ENCODE measurements at regions not wholly inside any gene's neighbourhood (a gene's known extent, or its start where the extent isn't known, plus 50 kb on each side); places are given as distances from the start of the nearest gene placed in this dataset.
A peak's percentile ranks its signal among the peaks of the same experiment; 100 is the strongest.

DNA sequence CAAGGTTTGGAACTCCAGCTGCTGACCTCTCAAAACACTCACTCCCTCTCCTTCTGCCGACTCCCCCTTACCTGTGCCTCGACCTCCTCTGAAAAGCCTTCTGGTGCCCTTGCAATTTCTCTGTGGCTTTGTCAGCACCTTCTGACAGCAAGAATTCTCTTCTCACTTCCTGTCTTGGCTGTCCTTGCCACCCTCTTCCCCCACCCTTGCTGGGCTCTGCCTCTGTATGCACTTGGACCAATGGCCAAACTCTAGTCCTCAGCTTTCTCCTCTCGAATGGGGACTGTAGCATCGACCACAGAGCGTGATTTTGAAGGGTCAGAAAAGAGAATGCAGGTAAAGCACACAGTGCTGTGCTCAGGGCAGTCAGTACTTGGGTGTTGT, 99.0 kb downstream of the HS1BP3 start:
- no peak overlapping the region for H3K27ac ChIP-seq
- intact Hi-C loops (cut with DNase I; ENCODE audit: low total_unique reads) = no loop called here
- no peaks in the 10 kb centered on the region for H3K36me3 ChIP-seq
- H3K4me3 ChIP-seq = no peak overlapping the region
- no peak for TF ChIP-seq POLR2AphosphoS5 (IDR thresholded peaks at IDR 0.05)
- TF ChIP-seq POLR2A (IDR thresholded peaks at IDR 0.05) = no peak
- TF ChIP-seq, protein P1, sequence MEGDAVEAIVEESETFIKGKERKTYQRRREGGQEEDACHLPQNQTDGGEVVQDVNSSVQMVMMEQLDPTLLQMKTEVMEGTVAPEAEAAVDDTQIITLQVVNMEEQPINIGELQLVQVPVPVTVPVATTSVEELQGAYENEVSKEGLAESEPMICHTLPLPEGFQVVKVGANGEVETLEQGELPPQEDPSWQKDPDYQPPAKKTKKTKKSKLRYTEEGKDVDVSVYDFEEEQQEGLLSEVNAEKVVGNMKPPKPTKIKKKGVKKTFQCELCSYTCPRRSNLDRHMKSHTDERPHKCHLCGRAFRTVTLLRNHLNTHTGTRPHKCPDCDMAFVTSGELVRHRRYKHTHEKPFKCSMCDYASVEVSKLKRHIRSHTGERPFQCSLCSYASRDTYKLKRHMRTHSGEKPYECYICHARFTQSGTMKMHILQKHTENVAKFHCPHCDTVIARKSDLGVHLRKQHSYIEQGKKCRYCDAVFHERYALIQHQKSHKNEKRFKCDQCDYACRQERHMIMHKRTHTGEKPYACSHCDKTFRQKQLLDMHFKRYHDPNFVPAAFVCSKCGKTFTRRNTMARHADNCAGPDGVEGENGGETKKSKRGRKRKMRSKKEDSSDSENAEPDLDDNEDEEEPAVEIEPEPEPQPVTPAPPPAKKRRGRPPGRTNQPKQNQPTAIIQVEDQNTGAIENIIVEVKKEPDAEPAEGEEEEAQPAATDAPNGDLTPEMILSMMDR (IDR thresholded peaks at IDR 0.05 in 8 of 11, conservative IDR thresholded peaks at IDR 0.05 in 3 of 11) = no peak
- no peaks in the 10 kb centered on the region for H3K27me3 ChIP-seq (replicated peaks in 1 of 7)
- peaks cover 0 to 11% (median 0%) of the 10 kb centered on the region in 6 donors for H3K4me1 ChIP-seq
- 82 to 85% (median 84%) methylated on average over 5 of the region's 5 CpGs for WGBS, 5 donors
- H3K9me3 ChIP-seq = no peaks in the 10 kb centered on the region
- DNase-seq = peak; percentile 47

- peaks cover 0 to 11% (median 0%) of the 10 kb centered on the region in 6 donors for H3K4me1 ChIP-seq
- 78 to 83% (median 82%) methylated on average over 3 of the region's 3 CpGs for WGBS, 5 donors
- no peak overlapping the region for H3K27ac ChIP-seq
- H3K36me3 ChIP-seq = no peaks in the 10 kb centered on the region
- intact Hi-C loops (cut with DNase I; ENCODE audit: low total_unique reads) = no loop called here
- no peaks in the 10 kb centered on the region for H3K27me3 ChIP-seq (replicated peaks in 1 of 7)
- H3K9me3 ChIP-seq = no peaks in the 10 kb centered on the region
- H3K4me3 ChIP-seq = no peak overlapping the region
- no peak for DNase-seq
- no peak for TF ChIP-seq POLR2AphosphoS5 (IDR thresholded peaks at IDR 0.05)
- TF ChIP-seq POLR2A (IDR thresholded peaks at IDR 0.05) = no peak
- TF ChIP-seq, protein P1 (IDR thresholded peaks at IDR 0.05 in 8 of 11, conservative IDR thresholded peaks at IDR 0.05 in 3 of 11) = no peak
Observed at GRCh38 chr2:20552847-20553246, 98.1 kb downstream of the HS1BP3 start.

DNA sequence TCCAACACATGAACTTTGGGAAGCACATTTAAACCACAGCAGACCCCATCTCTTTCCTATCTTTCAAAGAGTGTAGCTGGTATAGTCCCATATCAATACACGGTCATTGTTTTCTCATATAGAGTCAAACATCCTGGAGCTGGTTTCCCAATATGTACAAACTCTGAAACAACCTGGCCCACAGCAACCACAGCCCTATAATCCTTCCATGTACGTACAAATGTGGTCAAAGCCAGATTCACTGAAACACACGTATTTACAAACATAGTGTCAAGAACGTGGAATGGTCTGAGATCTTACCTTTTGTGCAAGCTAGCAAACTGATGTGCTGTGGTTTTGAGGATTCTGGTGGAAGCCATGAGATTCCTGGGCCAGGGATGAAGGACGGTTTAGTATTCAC, 97.3 kb downstream of the HS1BP3 start:
- Histone ChIP-seq H3K9me3 (no peaks in the 10 kb centered on the region), H3K27me3 (replicated peaks in 1 of 7) (peaks cover 0 to 6% (median 0%) of the 10 kb centered on the region in 7 donors), H3K27ac (no peak overlapping the region), H3K4me3 (no peak overlapping the region), H3K4me1 (peaks cover 0 to 11% (median 0%) of the 10 kb centered on the region in 6 donors), H3K36me3 (no peaks in the 10 kb centered on the region)
- no peak for DNase-seq
- TF ChIP-seq POLR2A (IDR thresholded peaks at IDR 0.05) = no peak
- no peak for TF ChIP-seq POLR2AphosphoS5 (IDR thresholded peaks at IDR 0.05)
- TF ChIP-seq, protein P1 (IDR thresholded peaks at IDR 0.05 in 8 of 11, conservative IDR thresholded peaks at IDR 0.05 in 3 of 11) = no peak
- 73 to 76% (median 75%) methylated on average over 5 of the region's 5 CpGs for WGBS, 5 donors
- intact Hi-C loops (cut with DNase I; ENCODE audit: low total_unique reads) = no loop called here

- Histone ChIP-seq H3K27ac (no peak overlapping the region), H3K4me3 (no peak overlapping the region), H3K27me3 (replicated peaks in 1 of 7) (peaks cover 0 to 9% (median 0%) of the 10 kb centered on the region in 7 donors), H3K36me3 (no peaks in the 10 kb centered on the region), H3K4me1 (peaks cover 0 to 9% (median 0%) of the 10 kb centered on the region in 6 donors), H3K9me3 (no peaks in the 10 kb centered on the region)
- no peak for DNase-seq
- TF ChIP-seq POLR2A (IDR thresholded peaks at IDR 0.05) (no peak), POLR2AphosphoS5 (IDR thresholded peaks at IDR 0.05) (no peak)
- TF ChIP-seq, protein P1 (IDR thresholded peaks at IDR 0.05 in 8 of 11, conservative IDR thresholded peaks at IDR 0.05 in 3 of 11) = no peak
- intact Hi-C loops (cut with DNase I; ENCODE audit: low total_unique reads) = no loop called here
Observed at GRCh38 chr2:20555954-20556353, 94.9 kb downstream of the HS1BP3 start.

Measured in spleen (tissue), 11 donors.